Urinary bladder (tissue), 3 donors: ENCODE measurements at regions not wholly inside any gene's neighbourhood (a gene's known extent, or its start where the extent isn't known, plus 50 kb on each side); places are given as distances from the start of the nearest gene placed in this dataset.

Experiments used
- DNase-seq: peaks from one replicate; pipeline ENCODE4 v3.0.0-alpha.2; 2015; ENCODE audit errors: extremely low spot score
- H3K27ac ChIP-seq: one replicate; pipeline ENCODE4 v1.5.1; 2013; ENCODE audit warnings: low read depth, mild to moderate bottlenecking, moderate library complexity
- H3K36me3 ChIP-seq: one replicate; pipeline ENCODE4 v1.6.1; 2013; ENCODE audit warnings: mild to moderate bottlenecking, moderate library complexity; ENCODE audit not compliant: insufficient read depth
- H3K4me1 ChIP-seq: one replicate; pipeline ENCODE4 v1.6.1; 2013; ENCODE audit warnings: mild to moderate bottlenecking, moderate library complexity; ENCODE audit not compliant: insufficient read depth
- H3K4me3 ChIP-seq: one replicate; pipeline ENCODE4 v1.5.1; 2013; ENCODE audit warnings: low read depth, low read length
- WGBS: extraction: QIAGEN DNeasy Blood & Tissue Kit; methylation state at CpG from one replicate; pipeline ENCODE4 v1.1.7; 2013; 5-methylcytosine and 5-hydroxymethylcytosine counted together
- donor health status: healthy with polysubstance abuse.
- donor health status: healthy.

GRCh38 chr1:98502937-98503336 lies 158.6 kb upstream of the SNX7 start:
- no peak for DNase-seq
- H3K4me1 ChIP-seq, result no peaks in the 10 kb centered on the region
- H3K4me3 ChIP-seq, result no peak overlapping the region
- H3K27ac ChIP-seq, result no peak overlapping the region
- no peaks in the 10 kb centered on the region for H3K36me3 ChIP-seq

GRCh38 chr1:98500324-98500723 lies 161.2 kb upstream of the SNX7 start:
- Histone ChIP-seq H3K4me3 (no peak overlapping the region), H3K27ac (no peak overlapping the region), H3K36me3 (no peaks in the 10 kb centered on the region), H3K4me1 (no peaks in the 10 kb centered on the region)
- no peak for DNase-seq
- 86% methylated on average over 2 of the region's 2 CpGs for WGBS

- H3K4me1 ChIP-seq, result no peaks in the 10 kb centered on the region
- 86% methylated on average over 1 of the region's 1 CpG for WGBS
- H3K27ac ChIP-seq, result no peak overlapping the region
- DNase-seq, result no peak
- no peak overlapping the region for H3K4me3 ChIP-seq
- H3K36me3 ChIP-seq, result no peaks in the 10 kb centered on the region
These were observed 162.9 kb upstream of the SNX7 start for GRCh38 chr1:98498651-98499050.

GRCh38 chr1:98497497-98497896 lies 164.0 kb upstream of the SNX7 start:
- H3K4me1 ChIP-seq, result no peaks in the 10 kb centered on the region
- H3K4me3 ChIP-seq, result no peak overlapping the region
- no peak overlapping the region for H3K27ac ChIP-seq
- 88% methylated on average over 2 of the region's 2 CpGs for WGBS
- no peak for DNase-seq
- no peaks in the 10 kb centered on the region for H3K36me3 ChIP-seq

- no peaks in the 10 kb centered on the region for H3K36me3 ChIP-seq
- 82% methylated on average over 2 of the region's 2 CpGs for WGBS
- no peak overlapping the region for H3K4me3 ChIP-seq
- no peak for DNase-seq
- H3K4me1 ChIP-seq, result no peaks in the 10 kb centered on the region
- no peak overlapping the region for H3K27ac ChIP-seq
These were observed 165.1 kb upstream of the SNX7 start for GRCh38 chr1:98496256-98496995.

GRCh38 chr1:98493469-98493868 lies 168.1 kb upstream of the SNX7 start:
- H3K4me1 ChIP-seq, result no peaks in the 10 kb centered on the region
- H3K4me3 ChIP-seq, result no peak overlapping the region
- no peak overlapping the region for H3K27ac ChIP-seq
- no peak for DNase-seq
- no peaks in the 10 kb centered on the region for H3K36me3 ChIP-seq

GRCh38 chr1:98490099-98490498 lies 171.4 kb upstream of the SNX7 start:
- Histone ChIP-seq H3K27ac (no peak overlapping the region), H3K4me3 (no peak overlapping the region), H3K36me3 (no peaks in the 10 kb centered on the region), H3K4me1 (no peaks in the 10 kb centered on the region)
- no peak for DNase-seq
- WGBS, result 96% methylated on average over 1 of the region's 1 CpG

GRCh38 chr1:98487620-98488019 lies 173.9 kb upstream of the SNX7 start:
- no peak for DNase-seq
- Histone ChIP-seq H3K36me3 (no peaks in the 10 kb centered on the region), H3K27ac (no peak overlapping the region), H3K4me1 (no peaks in the 10 kb centered on the region), H3K4me3 (no peak overlapping the region)
- WGBS, result 90% methylated on average over 5 of the region's 5 CpGs

- Histone ChIP-seq H3K27ac (no peak overlapping the region), H3K4me1 (no peaks in the 10 kb centered on the region), H3K4me3 (no peak overlapping the region), H3K36me3 (no peaks in the 10 kb centered on the region)
- WGBS, result 93% methylated on average over 3 of the region's 3 CpGs
- no peak for DNase-seq
These were observed 178.9 kb upstream of the SNX7 start for GRCh38 chr1:98482611-98483010.

- H3K4me3 ChIP-seq, result no peak overlapping the region
- H3K27ac ChIP-seq, result no peak overlapping the region
- DNase-seq, result no peak
- no peaks in the 10 kb centered on the region for H3K36me3 ChIP-seq
- 58% methylated on average over 2 of the region's 2 CpGs for WGBS
- H3K4me1 ChIP-seq, result no peaks in the 10 kb centered on the region
These were observed 181.2 kb upstream of the SNX7 start for GRCh38 chr1:98480271-98480670.

- Histone ChIP-seq H3K27ac (no peak overlapping the region), H3K36me3 (no peaks in the 10 kb centered on the region), H3K4me3 (no peak overlapping the region), H3K4me1 (no peaks in the 10 kb centered on the region)
- WGBS, result 64% methylated on average over 3 of the region's 3 CpGs
- DNase-seq, result no peak
These were observed 183.4 kb upstream of the SNX7 start for GRCh38 chr1:98478121-98478520.

- Histone ChIP-seq H3K4me3 (no peak overlapping the region), H3K27ac (no peak overlapping the region), H3K4me1 (no peaks in the 10 kb centered on the region), H3K36me3 (no peaks in the 10 kb centered on the region)
- 65% methylated on average over 2 of the region's 2 CpGs for WGBS
- no peak for DNase-seq
These were observed 188.6 kb upstream of the SNX7 start for GRCh38 chr1:98472878-98473277.

- no peak overlapping the region for H3K27ac ChIP-seq
- H3K4me3 ChIP-seq, result no peak overlapping the region
- no peak for DNase-seq
- no peaks in the 10 kb centered on the region for H3K36me3 ChIP-seq
- whole genome bisulfite sequencing, result 84% methylated on average over 4 of the region's 4 CpGs
- H3K4me1 ChIP-seq, result no peaks in the 10 kb centered on the region
These were observed 189.9 kb upstream of the SNX7 start for GRCh38 chr1:98471633-98472032.

- no peaks in the 10 kb centered on the region for H3K36me3 ChIP-seq
- H3K4me1 ChIP-seq, result no peaks in the 10 kb centered on the region
- WGBS, result 7% methylated on average over 2 of the region's 2 CpGs
- H3K27ac ChIP-seq, result no peak overlapping the region
- no peak overlapping the region for H3K4me3 ChIP-seq
- DNase-seq, result no peak
These were observed 193.3 kb upstream of the SNX7 start for GRCh38 chr1:98468111-98468717.
